ENCODE measurements at regions not wholly inside any gene's neighbourhood (a gene's known extent, or its start where the extent isn't known, plus 50 kb on each side); places are given as distances from the start of the nearest gene placed in this dataset.

- intact Hi-C loops (cut with DNase I) = no loop called here
- 97% methylated on average over 2 of the region's 2 CpGs for WGBS, 2 donors
These were observed 138.0 kb downstream of the ZFAND4 start for GRCh38 chr10:45534572-45534971.

GRCh38 chr10:45532480-45532879 is 140.1 kb downstream of the ZFAND4 start:
- Histone ChIP-seq H3K36me3 (peaks cover 0 to 3% of the 10 kb centered on the region in 2 donors), H3K9me3 (no peaks in the 10 kb centered on the region), H3K4me3 (replicated peaks in 1 of 3) (no peak overlapping the region), H3K27me3 (no peaks in the 10 kb centered on the region), H3K27ac (no peak overlapping the region), H3K4me1 (no peaks in the 10 kb centered on the region)
- no peak for TF ChIP-seq POLR2A (IDR thresholded peaks at IDR 0.05)
- no peak for TF ChIP-seq CTCF (IDR thresholded peaks at IDR 0.05)
- DNase-seq = no peak
- WGBS, 2 donors = 91 to 93% methylated on average over 1 of the region's 1 CpG
- intact Hi-C loops (cut with DNase I) = no loop called here

More at GRCh38 chr10:45534572-45534971, 138.0 kb downstream of the ZFAND4 start:
- Histone ChIP-seq H3K4me3 (replicated peaks in 1 of 3) (no peak overlapping the region), H3K9me3 (no peaks in the 10 kb centered on the region), H3K4me1 (no peaks in the 10 kb centered on the region), H3K27me3 (no peaks in the 10 kb centered on the region), H3K27ac (no peak overlapping the region), H3K36me3 (peaks cover 0 to 3% of the 10 kb centered on the region in 2 donors)
- no peak for DNase-seq
- TF ChIP-seq POLR2A (IDR thresholded peaks at IDR 0.05) (no peak), CTCF (IDR thresholded peaks at IDR 0.05) (no peak)

GRCh38 chr10:45526309-45526905 is 146.2 kb downstream of the ZFAND4 start:
- H3K27ac ChIP-seq = peak overlapping the region in 2 of 3 donors; percentile 8 to 25
- 14% methylated on average over 3 of the region's 3 CpGs for WGBS, 2 donors
- no peaks in the 10 kb centered on the region for H3K9me3 ChIP-seq
- H3K36me3 ChIP-seq = no peaks in the 10 kb centered on the region
- peaks cover 12 to 19% of the 10 kb centered on the region in 2 donors for H3K4me1 ChIP-seq
- no peaks in the 10 kb centered on the region for H3K27me3 ChIP-seq
- H3K4me3 ChIP-seq (replicated peaks in 1 of 3) = no peak overlapping the region
- DNase-seq = peak; percentile 47
- intact Hi-C loops (cut with DNase I) = no loop called here
- TF ChIP-seq CTCF (IDR thresholded peaks at IDR 0.05) = no peak
- no peak for TF ChIP-seq POLR2A (IDR thresholded peaks at IDR 0.05)

- 94 to 99% methylated on average over 4 of the region's 4 CpGs for WGBS, 2 donors
- Histone ChIP-seq H3K27ac (no peak overlapping the region), H3K27me3 (no peaks in the 10 kb centered on the region), H3K36me3 (no peaks in the 10 kb centered on the region), H3K9me3 (no peaks in the 10 kb centered on the region), H3K4me1 (peaks cover 2 to 6% of the 10 kb centered on the region in 2 donors), H3K4me3 (replicated peaks in 1 of 3) (no peak overlapping the region)
- DNase-seq = no peak
- TF ChIP-seq CTCF (IDR thresholded peaks at IDR 0.05) = no peak
- intact Hi-C loops (cut with DNase I) = no loop called here
These were observed 146.5 kb downstream of the ALOX5 start for GRCh38 chr10:45520476-45520875.

GRCh38 chr10:45518741-45519140 is 144.7 kb downstream of the ALOX5 start:
- Histone ChIP-seq H3K27me3 (no peaks in the 10 kb centered on the region), H3K4me1 (no peaks in the 10 kb centered on the region), H3K4me3 (replicated peaks in 1 of 3) (no peak overlapping the region), H3K27ac (no peak overlapping the region), H3K36me3 (no peaks in the 10 kb centered on the region), H3K9me3 (no peaks in the 10 kb centered on the region)
- intact Hi-C loops (cut with DNase I) = no loop called here
- no peak for TF ChIP-seq POLR2A (IDR thresholded peaks at IDR 0.05)
- 96 to 100% methylated on average over 1 of the region's 1 CpG for WGBS, 2 donors
- no peak for DNase-seq

Measured in thyroid gland (tissue), 4 donors.